ENCODE measurements at regions not wholly inside any gene's neighbourhood (a gene's known extent, or its start where the extent isn't known, plus 50 kb on each side); places are given as distances from the start of the nearest gene placed in this dataset.

GRCh38 chr16:35841632-35842031 is 2382.2 kb downstream of the TP53TG3F start:
- no peak for TF ChIP-seq GABPA (IDR thresholded peaks at IDR 0.05; ENCODE audit: low read depth)
- TF ChIP-seq, protein P1, sequence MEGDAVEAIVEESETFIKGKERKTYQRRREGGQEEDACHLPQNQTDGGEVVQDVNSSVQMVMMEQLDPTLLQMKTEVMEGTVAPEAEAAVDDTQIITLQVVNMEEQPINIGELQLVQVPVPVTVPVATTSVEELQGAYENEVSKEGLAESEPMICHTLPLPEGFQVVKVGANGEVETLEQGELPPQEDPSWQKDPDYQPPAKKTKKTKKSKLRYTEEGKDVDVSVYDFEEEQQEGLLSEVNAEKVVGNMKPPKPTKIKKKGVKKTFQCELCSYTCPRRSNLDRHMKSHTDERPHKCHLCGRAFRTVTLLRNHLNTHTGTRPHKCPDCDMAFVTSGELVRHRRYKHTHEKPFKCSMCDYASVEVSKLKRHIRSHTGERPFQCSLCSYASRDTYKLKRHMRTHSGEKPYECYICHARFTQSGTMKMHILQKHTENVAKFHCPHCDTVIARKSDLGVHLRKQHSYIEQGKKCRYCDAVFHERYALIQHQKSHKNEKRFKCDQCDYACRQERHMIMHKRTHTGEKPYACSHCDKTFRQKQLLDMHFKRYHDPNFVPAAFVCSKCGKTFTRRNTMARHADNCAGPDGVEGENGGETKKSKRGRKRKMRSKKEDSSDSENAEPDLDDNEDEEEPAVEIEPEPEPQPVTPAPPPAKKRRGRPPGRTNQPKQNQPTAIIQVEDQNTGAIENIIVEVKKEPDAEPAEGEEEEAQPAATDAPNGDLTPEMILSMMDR (IDR thresholded peaks at IDR 0.05; ENCODE audit: insufficient read depth, low read length): no peak
